ENCODE measurements at regions not wholly inside any gene's neighbourhood (a gene's known extent, or its start where the extent isn't known, plus 50 kb on each side); places are given as distances from the start of the nearest gene placed in this dataset.

DNA sequence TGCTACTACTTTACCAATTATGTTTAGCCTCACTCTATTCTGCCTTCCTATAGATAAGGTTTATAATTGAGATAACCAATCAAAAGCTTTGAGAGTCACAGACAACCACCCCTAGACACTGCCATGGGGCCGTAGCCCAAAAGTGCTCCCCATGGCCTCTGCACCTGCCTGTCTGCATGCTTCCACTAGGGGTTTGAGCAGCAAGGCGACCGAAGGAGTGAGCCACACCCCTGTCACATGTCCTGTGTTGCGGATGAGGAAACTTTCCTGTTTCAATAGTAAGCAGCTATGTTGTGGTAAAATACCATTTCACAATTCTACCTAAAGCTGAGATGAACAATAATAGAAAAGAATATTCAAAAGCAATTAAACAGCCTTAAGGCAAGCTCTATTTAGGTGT, 856.0 kb upstream of the FRG1 start:
- no peaks in the 10 kb centered on the region for H3K36me3 ChIP-seq (ENCODE audit: control insufficient read depth, insufficient read depth, low read length)
- no peaks in the 10 kb centered on the region for H3K4me1 ChIP-seq (ENCODE audit: control insufficient read depth, insufficient read depth, low read length)
- no peaks in the 10 kb centered on the region for H3K27me3 ChIP-seq (ENCODE audit: control insufficient read depth, insufficient read depth, low read length)
- no peak overlapping the region for H3K9ac ChIP-seq (ENCODE audit: low read depth, low read length)
- no peaks in the 10 kb centered on the region for H3K9me3 ChIP-seq (ENCODE audit: control insufficient read depth, insufficient read depth, low read length)
- no peak overlapping the region for H3K4me3 ChIP-seq (ENCODE audit: low read depth, low read length)

DNA sequence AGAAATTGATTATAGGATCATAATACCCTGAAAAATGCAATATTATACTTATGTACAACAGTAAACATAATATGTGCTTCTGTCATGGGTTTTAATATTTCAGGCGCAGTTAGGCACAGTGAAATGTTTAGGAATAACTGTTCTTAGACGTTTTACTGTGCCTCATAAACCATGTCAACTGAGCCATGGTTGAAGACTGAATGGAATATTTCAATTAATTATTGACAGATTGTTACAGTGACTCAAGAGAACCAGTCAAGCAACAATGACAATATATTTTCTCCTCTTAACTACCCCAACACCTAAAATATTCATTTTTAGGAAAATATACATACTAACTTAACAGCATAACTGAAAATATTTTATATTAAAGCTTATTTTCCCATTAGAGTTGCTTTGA, 852.7 kb upstream of the FRG1 start:
- Histone ChIP-seq H3K36me3 (ENCODE audit: control insufficient read depth, insufficient read depth, low read length) (no peaks in the 10 kb centered on the region), H3K27me3 (ENCODE audit: control insufficient read depth, insufficient read depth, low read length) (no peaks in the 10 kb centered on the region), H3K4me1 (ENCODE audit: control insufficient read depth, insufficient read depth, low read length) (no peaks in the 10 kb centered on the region), H3K9ac (ENCODE audit: low read depth, low read length) (no peak overlapping the region), H3K9me3 (ENCODE audit: control insufficient read depth, insufficient read depth, low read length) (no peaks in the 10 kb centered on the region), H3K4me3 (ENCODE audit: low read depth, low read length) (no peak overlapping the region)

DNA sequence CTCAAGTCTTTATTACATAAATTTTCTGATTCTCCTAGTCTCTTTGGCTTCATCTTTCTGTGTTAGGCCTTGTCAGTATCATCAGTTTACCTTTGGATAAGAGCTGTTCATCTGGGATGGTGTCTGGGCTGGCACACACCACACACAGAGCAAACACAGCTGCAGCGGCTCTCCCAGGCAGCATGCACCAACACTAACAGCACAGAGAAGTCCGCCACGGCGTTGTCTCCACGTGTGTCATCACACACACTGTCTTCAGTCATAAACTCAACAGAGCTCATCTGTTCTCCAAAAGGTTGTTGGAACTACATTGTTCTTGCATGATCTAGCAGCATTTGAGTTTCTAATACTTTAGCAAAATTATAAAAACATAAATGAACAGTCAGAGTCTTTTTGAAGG, 851.9 kb upstream of the FRG1 start:
- H3K36me3 ChIP-seq (ENCODE audit: control insufficient read depth, insufficient read depth, low read length): no peaks in the 10 kb centered on the region
- no peaks in the 10 kb centered on the region for H3K4me1 ChIP-seq (ENCODE audit: control insufficient read depth, insufficient read depth, low read length)
- H3K9me3 ChIP-seq (ENCODE audit: control insufficient read depth, insufficient read depth, low read length): no peaks in the 10 kb centered on the region
- H3K9ac ChIP-seq (ENCODE audit: low read depth, low read length): no peak overlapping the region
- H3K4me3 ChIP-seq (ENCODE audit: low read depth, low read length): no peak overlapping the region
- H3K27me3 ChIP-seq (ENCODE audit: control insufficient read depth, insufficient read depth, low read length): no peaks in the 10 kb centered on the region

DNA sequence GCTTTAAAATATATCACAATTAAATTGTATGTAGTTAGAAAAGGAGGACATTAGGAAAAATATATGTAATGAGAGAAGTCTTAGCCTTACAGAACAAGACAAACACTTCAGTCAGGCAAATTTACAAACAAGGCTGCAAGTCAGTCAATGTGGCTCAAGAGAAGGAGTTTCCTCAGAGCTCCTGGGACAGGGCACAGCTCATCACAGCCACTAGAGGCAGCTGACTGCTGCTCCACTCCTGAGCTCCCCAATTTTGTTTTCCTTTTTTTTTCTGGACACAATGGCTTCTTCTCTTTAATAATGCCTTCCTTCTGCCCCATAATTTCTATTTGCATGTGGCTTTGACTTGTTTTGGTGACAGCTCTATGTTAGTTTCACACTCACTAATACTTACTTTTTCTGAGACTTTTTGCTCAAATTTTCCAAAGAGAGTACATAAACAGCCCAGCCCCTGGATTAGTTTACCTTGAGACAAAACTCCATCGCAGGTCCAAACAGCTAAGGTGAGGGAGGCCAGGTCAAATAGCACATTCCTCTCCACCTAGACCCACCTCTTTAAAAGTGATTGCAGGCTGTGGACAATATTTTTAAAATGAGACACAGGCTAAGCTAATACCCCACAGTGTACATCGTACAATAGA, 850.4 kb upstream of the FRG1 start:
- Histone ChIP-seq H3K9ac (ENCODE audit: low read depth, low read length) (no peak overlapping the region), H3K9me3 (ENCODE audit: control insufficient read depth, insufficient read depth, low read length) (no peaks in the 10 kb centered on the region), H3K4me3 (ENCODE audit: low read depth, low read length) (no peak overlapping the region), H3K36me3 (ENCODE audit: control insufficient read depth, insufficient read depth, low read length) (no peaks in the 10 kb centered on the region), H3K27me3 (ENCODE audit: control insufficient read depth, insufficient read depth, low read length) (no peaks in the 10 kb centered on the region), H3K4me1 (ENCODE audit: control insufficient read depth, insufficient read depth, low read length) (no peaks in the 10 kb centered on the region)

DNA sequence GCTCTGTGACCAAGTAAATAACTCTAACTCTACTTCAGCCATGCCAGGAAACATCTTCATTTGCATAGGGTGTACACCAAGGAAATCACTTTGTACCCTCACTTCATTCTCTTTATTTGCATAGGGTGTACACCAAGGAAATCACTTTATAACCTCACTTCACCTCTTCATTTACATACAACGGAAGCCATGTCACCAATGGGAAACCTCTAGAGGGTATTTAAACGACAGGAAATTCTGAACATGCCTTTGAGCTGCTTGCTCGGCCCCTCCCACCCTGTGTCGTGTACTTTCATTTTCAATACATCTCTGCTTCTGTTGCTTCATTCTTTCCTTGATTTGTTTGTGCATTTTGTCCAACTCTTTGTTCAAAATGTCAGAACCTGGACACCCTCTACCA, 848.1 kb upstream of the FRG1 start:
- Histone ChIP-seq H3K4me1 (ENCODE audit: control insufficient read depth, insufficient read depth, low read length) (no peaks in the 10 kb centered on the region), H3K9ac (ENCODE audit: low read depth, low read length) (no peak overlapping the region), H3K9me3 (ENCODE audit: control insufficient read depth, insufficient read depth, low read length) (no peaks in the 10 kb centered on the region), H3K4me3 (ENCODE audit: low read depth, low read length) (no peak overlapping the region), H3K27me3 (ENCODE audit: control insufficient read depth, insufficient read depth, low read length) (no peaks in the 10 kb centered on the region), H3K36me3 (ENCODE audit: control insufficient read depth, insufficient read depth, low read length) (no peaks in the 10 kb centered on the region)

DNA sequence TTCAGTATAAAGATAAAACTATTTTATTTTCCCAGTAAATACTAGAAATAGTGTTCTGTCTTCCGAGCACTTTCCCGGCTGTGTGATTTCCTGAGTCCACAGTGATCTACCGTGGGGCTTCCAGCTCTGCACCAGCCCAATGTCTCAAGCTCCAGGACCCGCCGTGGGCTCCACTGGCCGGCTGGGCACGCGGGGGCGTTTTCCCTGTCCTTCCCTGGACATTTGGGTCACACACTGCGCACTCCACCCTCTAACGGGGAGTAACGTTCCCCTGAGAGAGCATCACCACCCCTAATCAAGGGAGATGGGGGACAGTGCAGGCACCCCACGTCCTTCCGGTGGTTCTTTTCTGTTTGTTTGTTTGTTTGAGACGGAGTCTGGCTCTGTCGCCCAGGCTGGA, 844.6 kb upstream of the FRG1 start:
- no peaks in the 10 kb centered on the region for H3K27me3 ChIP-seq (ENCODE audit: control insufficient read depth, insufficient read depth, low read length)
- no peaks in the 10 kb centered on the region for H3K4me1 ChIP-seq (ENCODE audit: control insufficient read depth, insufficient read depth, low read length)
- H3K4me3 ChIP-seq (ENCODE audit: low read depth, low read length): no peak overlapping the region
- no peak overlapping the region for H3K9ac ChIP-seq (ENCODE audit: low read depth, low read length)
- H3K9me3 ChIP-seq (ENCODE audit: control insufficient read depth, insufficient read depth, low read length): no peaks in the 10 kb centered on the region
- H3K36me3 ChIP-seq (ENCODE audit: control insufficient read depth, insufficient read depth, low read length): no peaks in the 10 kb centered on the region

DNA sequence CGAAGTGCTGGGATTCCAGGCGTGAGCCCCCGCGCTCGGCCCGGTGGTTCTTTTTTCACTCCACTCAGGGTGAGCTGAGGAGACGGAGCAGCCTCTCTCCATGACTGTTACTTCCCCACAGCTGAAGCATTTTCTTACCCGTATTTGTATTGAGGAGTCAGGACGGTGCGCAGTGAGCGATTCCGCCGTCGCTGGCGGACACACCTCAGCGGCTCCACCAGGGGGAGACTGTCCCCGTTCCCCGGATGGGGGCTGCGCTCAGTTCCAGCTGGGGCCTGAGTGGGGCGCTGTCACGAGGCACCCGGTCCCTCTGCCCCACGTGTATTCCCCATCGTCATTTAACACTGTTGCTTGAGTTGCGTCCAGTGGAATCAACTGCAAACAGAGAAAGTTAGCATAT, 844.0 kb upstream of the FRG1 start:
- Histone ChIP-seq H3K9me3 (ENCODE audit: control insufficient read depth, insufficient read depth, low read length) (no peaks in the 10 kb centered on the region), H3K9ac (ENCODE audit: low read depth, low read length) (no peak overlapping the region), H3K4me1 (ENCODE audit: control insufficient read depth, insufficient read depth, low read length) (no peaks in the 10 kb centered on the region), H3K36me3 (ENCODE audit: control insufficient read depth, insufficient read depth, low read length) (no peaks in the 10 kb centered on the region), H3K4me3 (ENCODE audit: low read depth, low read length) (no peak overlapping the region), H3K27me3 (ENCODE audit: control insufficient read depth, insufficient read depth, low read length) (no peaks in the 10 kb centered on the region)

DNA sequence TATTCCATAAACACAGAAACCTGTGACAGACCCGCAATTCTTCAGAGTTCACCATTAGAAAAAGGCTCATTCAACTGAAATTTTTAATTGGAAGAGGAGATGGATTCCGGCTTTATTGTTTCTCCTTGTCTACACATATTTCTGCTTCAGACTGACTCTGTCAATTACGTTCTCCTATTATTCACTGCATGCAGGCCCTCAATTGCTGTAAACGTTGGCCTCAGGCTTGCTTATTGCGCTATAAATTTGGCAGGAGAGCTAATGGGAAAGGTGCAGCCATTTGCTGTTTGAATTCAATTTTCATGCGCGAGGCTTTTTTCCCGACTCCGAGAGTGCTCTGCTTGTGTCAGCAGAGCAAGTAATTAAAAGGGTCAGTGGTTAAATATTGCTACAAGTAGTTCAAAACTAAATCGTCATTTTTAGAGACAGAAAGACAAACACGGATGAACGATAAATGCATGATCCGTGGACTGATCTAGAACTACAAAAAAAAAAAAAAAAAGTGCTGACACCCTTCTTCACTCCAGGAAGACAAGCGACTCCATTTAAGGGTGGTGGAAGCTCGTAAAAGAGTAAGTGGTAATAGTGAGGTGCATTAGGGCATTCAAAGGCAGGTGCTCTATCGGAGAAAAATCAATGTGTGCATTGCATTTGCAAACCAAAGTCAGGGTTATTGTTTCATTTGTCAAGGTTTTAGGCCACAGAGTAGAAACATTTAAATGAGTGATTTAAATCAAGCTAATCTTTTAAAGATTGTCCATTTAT, 841.6 kb upstream of the FRG1 start:
- Histone ChIP-seq H3K27me3 (ENCODE audit: control insufficient read depth, insufficient read depth, low read length) (no peaks in the 10 kb centered on the region), H3K4me1 (ENCODE audit: control insufficient read depth, insufficient read depth, low read length) (no peaks in the 10 kb centered on the region), H3K36me3 (ENCODE audit: control insufficient read depth, insufficient read depth, low read length) (no peaks in the 10 kb centered on the region), H3K4me3 (ENCODE audit: low read depth, low read length) (no peak overlapping the region), H3K9ac (ENCODE audit: low read depth, low read length) (no peak overlapping the region), H3K9me3 (ENCODE audit: control insufficient read depth, insufficient read depth, low read length) (no peaks in the 10 kb centered on the region)

DNA sequence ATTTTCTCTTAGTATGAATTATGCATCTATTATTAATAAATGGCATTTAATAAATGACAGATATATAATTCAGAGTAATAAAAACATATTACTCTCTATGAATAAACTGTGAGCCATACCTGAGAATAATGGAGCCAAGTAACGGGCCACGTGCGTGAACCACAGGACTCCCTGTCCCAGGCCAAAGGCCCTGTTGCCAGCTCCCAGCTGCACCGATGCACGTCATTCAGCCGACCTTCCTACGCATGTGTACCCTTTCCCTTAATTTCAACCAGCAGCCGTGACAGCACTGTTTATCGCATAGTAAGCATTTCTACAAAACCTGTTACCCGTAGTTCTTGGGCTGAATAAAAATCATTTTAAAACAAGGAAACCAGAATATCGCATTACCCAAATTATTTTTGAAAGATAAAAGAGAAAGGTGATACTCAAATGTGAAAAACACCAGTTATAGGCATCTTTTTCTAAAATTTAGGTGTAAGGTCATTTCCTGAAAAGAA, 827.2 kb upstream of the FRG1 start:
- Histone ChIP-seq H3K4me3 (ENCODE audit: low read depth, low read length) (no peak overlapping the region), H3K9me3 (ENCODE audit: control insufficient read depth, insufficient read depth, low read length) (no peaks in the 10 kb centered on the region), H3K27me3 (ENCODE audit: control insufficient read depth, insufficient read depth, low read length) (no peaks in the 10 kb centered on the region), H3K36me3 (ENCODE audit: control insufficient read depth, insufficient read depth, low read length) (no peaks in the 10 kb centered on the region), H3K4me1 (ENCODE audit: control insufficient read depth, insufficient read depth, low read length) (no peaks in the 10 kb centered on the region), H3K9ac (ENCODE audit: low read depth, low read length) (no peak overlapping the region)

DNA sequence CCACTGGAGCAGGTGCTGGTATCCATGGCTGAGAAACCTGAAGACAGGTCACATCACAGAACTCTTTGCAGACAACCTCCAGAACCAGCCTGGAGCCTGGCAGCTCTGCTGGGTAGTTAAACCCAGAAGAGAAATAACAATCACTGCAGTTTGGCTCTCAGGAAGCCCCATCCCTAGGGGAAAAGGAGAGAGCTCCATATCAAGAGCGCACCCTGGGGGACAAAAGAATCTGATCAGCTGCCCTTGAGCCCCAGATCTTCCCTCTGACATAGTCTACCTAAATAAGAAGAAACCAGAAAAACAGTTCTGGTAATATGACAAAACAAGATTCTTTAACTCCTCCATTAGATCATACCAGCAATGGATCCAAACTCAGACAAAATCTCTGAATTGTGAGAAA, 823.2 kb upstream of the FRG1 start:
- H3K4me3 ChIP-seq (ENCODE audit: low read depth, low read length): no peak overlapping the region
- no peaks in the 10 kb centered on the region for H3K36me3 ChIP-seq (ENCODE audit: control insufficient read depth, insufficient read depth, low read length)
- H3K27me3 ChIP-seq (ENCODE audit: control insufficient read depth, insufficient read depth, low read length): no peaks in the 10 kb centered on the region
- no peaks in the 10 kb centered on the region for H3K9me3 ChIP-seq (ENCODE audit: control insufficient read depth, insufficient read depth, low read length)
- no peak overlapping the region for H3K9ac ChIP-seq (ENCODE audit: low read depth, low read length)
- H3K4me1 ChIP-seq (ENCODE audit: control insufficient read depth, insufficient read depth, low read length): no peaks in the 10 kb centered on the region

DNA sequence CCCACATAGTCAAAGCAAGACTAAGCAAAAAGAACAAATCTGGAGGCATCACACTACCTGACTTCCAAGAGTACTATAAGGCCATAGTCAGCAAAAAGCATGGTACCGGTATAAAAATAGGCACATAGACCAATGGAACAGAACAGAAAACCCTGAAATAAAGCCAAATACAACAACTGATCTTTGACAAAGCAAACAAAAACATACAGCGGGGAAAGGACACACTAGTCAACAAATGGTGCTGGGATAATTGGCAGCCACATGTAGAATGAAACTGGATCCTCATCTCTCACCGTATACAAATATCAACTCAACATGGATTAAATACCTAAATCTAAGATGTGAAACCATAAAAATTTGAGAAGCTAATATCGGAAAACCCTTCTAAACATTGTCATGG, 819.3 kb upstream of the FRG1 start:
- Histone ChIP-seq H3K9me3 (ENCODE audit: control insufficient read depth, insufficient read depth, low read length) (no peaks in the 10 kb centered on the region), H3K9ac (ENCODE audit: low read depth, low read length) (no peak overlapping the region), H3K36me3 (ENCODE audit: control insufficient read depth, insufficient read depth, low read length) (no peaks in the 10 kb centered on the region), H3K27me3 (ENCODE audit: control insufficient read depth, insufficient read depth, low read length) (no peaks in the 10 kb centered on the region), H3K4me3 (ENCODE audit: low read depth, low read length) (no peak overlapping the region), H3K4me1 (ENCODE audit: control insufficient read depth, insufficient read depth, low read length) (no peaks in the 10 kb centered on the region)

DNA sequence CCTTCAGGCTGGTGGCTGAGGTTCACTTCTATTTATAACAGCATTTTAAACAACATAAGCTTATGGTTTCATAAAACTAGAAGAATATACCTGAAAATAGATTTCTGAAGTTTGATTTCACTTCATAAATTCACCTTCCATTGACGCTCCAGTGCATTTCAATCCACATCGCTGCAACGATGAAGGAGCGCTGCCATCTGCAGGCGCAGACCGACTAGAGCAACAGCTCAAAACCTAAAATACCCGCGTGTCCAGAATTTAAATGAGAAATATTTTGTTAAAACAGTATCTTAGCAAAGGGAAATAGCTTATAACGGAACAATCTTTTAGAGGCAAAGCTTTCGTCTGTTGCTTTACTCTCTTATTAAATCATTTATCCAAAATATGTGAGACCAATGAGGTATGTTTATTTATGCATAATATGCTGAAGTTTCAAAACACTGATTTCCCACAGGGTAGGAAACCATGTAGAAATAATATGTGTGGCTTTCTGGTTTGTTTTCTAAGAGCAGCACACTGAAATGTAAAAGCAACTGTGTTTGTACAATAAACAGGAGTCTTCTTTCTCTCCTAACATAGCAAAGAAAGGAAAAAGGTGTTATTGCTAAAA, 816.4 kb upstream of the FRG1 start:
- no peak overlapping the region for H3K9ac ChIP-seq (ENCODE audit: low read depth, low read length)
- no peak overlapping the region for H3K4me3 ChIP-seq (ENCODE audit: low read depth, low read length)
- no peaks in the 10 kb centered on the region for H3K27me3 ChIP-seq (ENCODE audit: control insufficient read depth, insufficient read depth, low read length)
- no peaks in the 10 kb centered on the region for H3K9me3 ChIP-seq (ENCODE audit: control insufficient read depth, insufficient read depth, low read length)
- H3K4me1 ChIP-seq (ENCODE audit: control insufficient read depth, insufficient read depth, low read length): no peaks in the 10 kb centered on the region
- H3K36me3 ChIP-seq (ENCODE audit: control insufficient read depth, insufficient read depth, low read length): no peaks in the 10 kb centered on the region

Measured in iPS-15b (cell line).